HL-60 (cell line): ENCODE measurements at regions not wholly inside any gene's neighbourhood (a gene's known extent, or its start where the extent isn't known, plus 50 kb on each side); places are given as distances from the start of the nearest gene placed in this dataset.

Experiments
- DNase-seq, 2 experiments: peaks; one replicate each; pipeline ENCODE4 v3.0.0-alpha.2; 2010 to 2020; ENCODE audit warnings: low read depth in 1 of 2, low spot score in 1 of 2
- H3K27ac ChIP-seq: fragments of 250-450 bp; sonication (Bioruptor Pico); replicated peaks from 2 replicates; pipeline ENCODE4 v1.5.1; 2020; ENCODE audit warnings: mild to moderate bottlenecking, moderate library complexity
- H3K27me3 ChIP-seq: fragments of 250-450 bp; sonication (Bioruptor Pico); 2 replicates; pipeline ENCODE4 v1.5.1; 2021; ENCODE audit warnings: mild to moderate bottlenecking, moderate library complexity; ENCODE audit not compliant: insufficient read depth, poor library complexity, severe bottlenecking
- H3K4me3 ChIP-seq: replicated peaks from 2 replicates; pipeline ENCODE4 v1.5.1; 2011; ENCODE audit warnings: mild to moderate bottlenecking, control low read depth, low read length; ENCODE audit not compliant: insufficient read depth
- CTCF ChIP-seq: IDR thresholded peaks from one replicate; pipeline ENCODE4 v1.5.1; 2011; ENCODE audit warnings: low read length, control low read depth, inconsistent platforms; ENCODE audit not compliant: insufficient read depth
- GABPA ChIP-seq: IDR thresholded peaks from 2 replicates; pipeline ENCODE4 v1.6.1; 2012; ENCODE audit warnings: low read depth
- POLR2AphosphoS5 ChIP-seq: IDR thresholded peaks from 2 replicates; pipeline ENCODE4 v1.6.1; 2012; ENCODE audit warnings: low read depth
- REST ChIP-seq: IDR thresholded peaks from 2 replicates; pipeline ENCODE4 v1.6.1; 2012; ENCODE audit warnings: low read depth; ENCODE audit not compliant: insufficient replicate concordance
- SPI1 ChIP-seq: IDR thresholded peaks from 2 replicates; pipeline ENCODE4 v1.6.1; 2012; ENCODE audit warnings: low read depth, mild to moderate bottlenecking, borderline replicate concordance

- no peak for TF ChIP-seq REST
- no peak for TF ChIP-seq GABPA
- no peak for TF ChIP-seq CTCF
- TF ChIP-seq POLR2AphosphoS5: no peak
- TF ChIP-seq SPI1: no peak
- Histone ChIP-seq H3K27ac (no peak overlapping the region), H3K27me3 (no peaks in the 10 kb centered on the region), H3K4me3 (no peak overlapping the region)
- DNase-seq: no peak
Observed at GRCh38 chr14:55813630-55814029, 233.6 kb downstream of the KTN1 start.

GRCh38 chr14:55814064-55814463 is 234.1 kb downstream of the KTN1 start:
- Histone ChIP-seq H3K27me3 (no peaks in the 10 kb centered on the region), H3K27ac (no peak overlapping the region), H3K4me3 (no peak overlapping the region)
- DNase-seq: no peak
- TF ChIP-seq POLR2AphosphoS5: no peak
- no peak for TF ChIP-seq REST
- TF ChIP-seq GABPA: no peak
- no peak for TF ChIP-seq SPI1
- TF ChIP-seq CTCF: no peak

- DNase-seq: peak in 1 of 2 experiments; percentile 68
- Histone ChIP-seq H3K4me3 (no peak overlapping the region), H3K27me3 (no peaks in the 10 kb centered on the region), H3K27ac (peak overlapping the region; percentile 34)
- TF ChIP-seq POLR2AphosphoS5: no peak
- TF ChIP-seq SPI1: peak; percentile 51; the same call in 1 of the 2 replicates
- TF ChIP-seq CTCF: no peak
- TF ChIP-seq REST: no peak
Observed at GRCh38 chr14:55814873-55815272, 234.9 kb downstream of the KTN1 start.
